Tibial nerve (tissue), 4 donors: ENCODE measurements at regions not wholly inside any gene's neighbourhood (a gene's known extent, or its start where the extent isn't known, plus 50 kb on each side); places are given as distances from the start of the nearest gene placed in this dataset.

Experiments used
- CTCF ChIP-seq, 5 experiments: fragments of 200-600 bp in 3 of 5; fragments of 450-650 bp in 2 of 5; sonication (generic) in 3 of 5; IDR thresholded peaks; one replicate each; pipeline ENCODE4 v1.5.1; 2016 to 2019; ENCODE audit warnings: antibody characterized with exemption in 5 of 5, mild to moderate bottlenecking in 3 of 5, moderate library complexity in 2 of 5
- EP300 ChIP-seq, 2 donors: sonication (generic); formaldehyde crosslinking; IDR thresholded peaks; one replicate each; pipeline ENCODE4 v1.6.1; 2017; ENCODE audit warnings: antibody characterized with exemption in 2 of 2, mild to moderate bottlenecking in 1 of 2
- POLR2A ChIP-seq, 2 donors: fragments of 450-650 bp; IDR thresholded peaks; one replicate each; pipeline ENCODE4 v1.6.1; 2017; ENCODE audit warnings: antibody characterized with exemption in 2 of 2, mild to moderate bottlenecking in 2 of 2, moderate library complexity in 2 of 2

- TF ChIP-seq CTCF (IDR thresholded peaks at IDR 0.05), result no peak
- TF ChIP-seq POLR2A (IDR thresholded peaks at IDR 0.05), result no peak
- TF ChIP-seq EP300 (IDR thresholded peaks at IDR 0.05), result no peak
Observed at GRCh38 chr6:30819297-30819917, 64.9 kb upstream of the DDR1 start.
